Kidney (tissue), 13 donors: ENCODE measurements at regions not wholly inside any gene's neighbourhood (a gene's known extent, or its start where the extent isn't known, plus 50 kb on each side); places are given as distances from the start of the nearest gene placed in this dataset.

Source experiments
- DNase-seq, 5 donors: peaks; one replicate each; pipeline ENCODE4 v3.0.0-alpha.2; 2013 to 2020
- FAIRE-seq: peaks from 2 replicates; lab custom pipeline; 2012; peaks lifted over from hg19 to GRCh38; lab: Jason Lieb, UNC
- H3K27ac ChIP-seq, 2 donors: one replicate each; pipeline ENCODE4 v1.7.0; 2013; ENCODE audit warnings: low read depth in 2 of 2, low read length in 2 of 2, inconsistent platforms in 1 of 2
- H3K27me3 ChIP-seq: one replicate; pipeline ENCODE4 v1.7.1; 2013; ENCODE audit warnings: low read length, inconsistent platforms; ENCODE audit not compliant: control insufficient read depth, insufficient read depth
- H3K36me3 ChIP-seq, 3 donors: one replicate each; pipeline versions ENCODE4 v1.7.0 to v1.7.1; 2013; ENCODE audit warnings: low read length in 3 of 3, control low read depth in 1 of 3, inconsistent platforms in 1 of 3; ENCODE audit not compliant: insufficient read depth in 3 of 3, control insufficient read depth in 2 of 3
- H3K4me1 ChIP-seq, 3 donors: one replicate each; pipeline versions ENCODE4 v1.7.0 to v1.7.1; 2013; ENCODE audit warnings: low read length in 3 of 3, inconsistent platforms in 1 of 3, low read depth in 1 of 3; ENCODE audit not compliant: control insufficient read depth in 2 of 3, insufficient read depth in 2 of 3
- H3K4me3 ChIP-seq, 3 donors: one replicate each; pipeline versions ENCODE4 v1.7.0 to v1.8.1; 2013; ENCODE audit warnings: low read length in 3 of 3, control low read depth in 1 of 3, inconsistent platforms in 1 of 3
- H3K9ac ChIP-seq, 3 donors: one replicate each; pipeline versions ENCODE4 v1.7.0 to v1.7.1; 2013; ENCODE audit warnings: low read length in 3 of 3, control low read depth in 1 of 3, inconsistent platforms in 1 of 3
- H3K9me3 ChIP-seq, 3 donors: one replicate each; pipeline versions ENCODE4 v1.7.0 to v1.7.1; 2013; ENCODE audit warnings: low read length in 3 of 3, control low read depth in 1 of 3, inconsistent platforms in 1 of 3; ENCODE audit not compliant: control insufficient read depth in 2 of 3, insufficient read depth in 1 of 3
- CTCF ChIP-seq: IDR thresholded peaks from 3 replicates; pipeline ENCODE4 v1.5.1; 2012; ENCODE audit warnings: mild to moderate bottlenecking, moderate library complexity, borderline replicate concordance; ENCODE audit not compliant: insufficient read depth; ENCODE audit errors: extremely low read depth
- intact Hi-C: fragments of 100-400 bp; cut with DNase I; formaldehyde crosslinking; loops from one replicate; pipeline ENCODE4 v1.11.1; 2022
- donor health status: control.
- donor health status: control.
- donor health status: control.
- donor health status: control.
- donor health status: control.
- donor health status: DM: yes; HTN: yes; CAD: no.
- donor health status: Normal renal cell carcinoma (clear cell type).

- TF ChIP-seq CTCF: no peak
- Histone ChIP-seq H3K36me3 (no peaks in the 10 kb centered on the region), H3K4me3 (no peak overlapping the region), H3K9me3 (no peaks in the 10 kb centered on the region), H3K9ac (no peak overlapping the region), H3K4me1 (no peaks in the 10 kb centered on the region), H3K27me3 (no peaks in the 10 kb centered on the region), H3K27ac (no peak overlapping the region)
- FAIRE-seq: no peak
- intact Hi-C loops: no loop called here
- peak in 2 of 5 donors; percentile 42 to 46 for DNase-seq
These were observed 235.4 kb downstream of the PDCD6IP start for GRCh38 chr3:34033839-34034238.

GRCh38 chr3:34034840-34035239 lies 236.4 kb downstream of the PDCD6IP start:
- TF ChIP-seq CTCF: no peak
- Histone ChIP-seq H3K27me3 (no peaks in the 10 kb centered on the region), H3K4me1 (no peaks in the 10 kb centered on the region), H3K27ac (no peak overlapping the region), H3K36me3 (no peaks in the 10 kb centered on the region), H3K9me3 (no peaks in the 10 kb centered on the region), H3K4me3 (no peak overlapping the region), H3K9ac (no peak overlapping the region)
- intact Hi-C loops: no loop called here
- no peak for FAIRE-seq
- DNase-seq: no peak

GRCh38 chr3:34035775-34036174 lies 237.3 kb downstream of the PDCD6IP start:
- FAIRE-seq: no peak
- H3K4me3 ChIP-seq: no peak overlapping the region
- H3K9ac ChIP-seq: no peak overlapping the region
- no peak for TF ChIP-seq CTCF
- no peaks in the 10 kb centered on the region for H3K27me3 ChIP-seq
- no peak for DNase-seq
- no peaks in the 10 kb centered on the region for H3K36me3 ChIP-seq
- intact Hi-C loops: no loop called here
- no peaks in the 10 kb centered on the region for H3K9me3 ChIP-seq
- H3K4me1 ChIP-seq: no peaks in the 10 kb centered on the region
- no peak overlapping the region for H3K27ac ChIP-seq

GRCh38 chr3:34037260-34037659 lies 238.8 kb downstream of the PDCD6IP start:
- TF ChIP-seq CTCF: no peak
- no peak overlapping the region for H3K4me3 ChIP-seq
- no peak overlapping the region for H3K9ac ChIP-seq
- FAIRE-seq: no peak
- no peak for DNase-seq
- H3K27me3 ChIP-seq: no peaks in the 10 kb centered on the region
- H3K9me3 ChIP-seq: no peaks in the 10 kb centered on the region
- no peak overlapping the region for H3K27ac ChIP-seq
- intact Hi-C loops: no loop called here
- no peaks in the 10 kb centered on the region for H3K36me3 ChIP-seq
- H3K4me1 ChIP-seq: no peaks in the 10 kb centered on the region
